NCI-H526 (cell line): ENCODE measurements at regions not wholly inside any gene's neighbourhood (a gene's known extent, or its start where the extent isn't known, plus 50 kb on each side); places are given as distances from the start of the nearest gene placed in this dataset.

Experiments
- DNase-seq, 2 experiments: peaks; one replicate each; lab custom pipeline; 2025; lab: John Stamatoyannopoulos, UW

DNA sequence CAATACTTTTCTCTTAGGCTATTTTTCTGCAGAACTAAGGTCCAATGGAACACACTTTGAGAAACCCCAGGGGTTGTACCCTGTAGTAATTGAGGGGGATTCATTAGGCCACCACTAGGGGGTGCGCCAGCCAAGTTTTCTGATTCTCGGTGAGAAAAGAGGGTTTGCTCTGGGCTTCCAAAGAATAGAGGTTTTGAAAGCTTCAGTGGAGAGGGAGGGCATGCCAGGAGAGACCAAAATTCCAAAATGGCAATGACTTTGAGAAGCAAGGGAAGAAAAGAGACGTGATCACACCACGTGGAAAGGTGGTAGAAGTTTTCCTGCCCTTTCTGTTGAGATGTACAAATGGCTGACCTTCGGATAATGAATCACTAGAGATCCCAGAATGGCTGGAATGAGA lies 323.3 kb downstream of the RPS6KC1 start:
- DNase-seq = peak; percentile 7 to 66

DNA sequence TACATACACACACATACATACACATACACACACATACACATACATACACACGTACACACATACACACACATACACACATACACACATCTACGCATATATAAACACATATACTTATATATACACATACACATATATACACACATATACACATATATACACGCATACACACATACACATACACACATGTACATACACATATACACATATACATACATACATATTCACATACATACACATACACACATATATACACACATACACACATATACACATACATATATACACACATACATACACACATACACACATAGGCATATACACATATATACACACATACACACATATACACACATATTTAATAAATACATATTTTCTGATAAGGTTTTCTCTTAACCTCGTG lies 324.0 kb downstream of the RPS6KC1 start:
- no peak for DNase-seq

DNA sequence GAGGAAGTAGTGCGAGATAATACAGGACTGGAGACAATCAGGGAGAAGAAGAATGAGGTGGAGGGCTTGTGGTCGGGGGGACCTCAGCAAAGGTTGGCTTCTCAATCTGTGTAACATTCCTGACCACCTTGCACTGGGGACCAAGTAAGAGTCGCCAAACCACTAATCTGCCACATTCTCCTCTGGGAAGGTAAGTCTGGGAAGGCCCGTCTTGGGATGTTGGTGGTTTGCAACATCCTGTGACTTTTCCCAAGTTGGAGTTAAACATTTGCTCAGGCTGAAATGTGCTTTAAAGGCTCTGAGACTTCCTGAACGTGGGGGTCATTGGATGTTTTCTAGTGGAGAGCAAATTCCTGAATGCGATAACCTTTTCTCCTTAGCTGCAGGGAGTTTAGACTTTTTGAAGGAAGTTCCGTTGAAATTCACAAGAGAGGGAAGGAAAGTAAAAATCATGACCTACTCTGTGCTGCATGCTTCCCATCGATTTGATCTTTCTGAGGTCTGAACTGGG lies 325.9 kb downstream of the RPS6KC1 start:
- no peak for DNase-seq

DNA sequence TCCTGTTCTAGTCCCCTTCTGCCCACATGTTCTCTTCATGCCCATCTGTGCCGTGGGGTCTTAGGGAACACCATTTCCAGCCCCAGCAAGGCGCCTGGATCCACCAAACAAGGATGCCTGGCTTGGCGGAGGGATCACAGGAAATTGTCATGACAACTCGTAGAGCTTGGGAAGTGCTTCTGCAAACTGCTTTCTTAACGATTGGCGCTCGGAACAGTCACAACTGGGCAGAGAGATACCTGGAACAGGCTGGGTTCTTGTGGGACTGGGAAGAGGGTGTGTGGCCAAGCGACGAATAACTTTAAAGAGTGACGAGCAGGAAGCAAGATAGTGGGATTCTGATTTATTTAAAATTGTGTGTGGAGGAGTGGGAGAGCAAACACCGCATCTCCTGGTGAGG lies 329.8 kb downstream of the RPS6KC1 start:
- no peak for DNase-seq

DNA sequence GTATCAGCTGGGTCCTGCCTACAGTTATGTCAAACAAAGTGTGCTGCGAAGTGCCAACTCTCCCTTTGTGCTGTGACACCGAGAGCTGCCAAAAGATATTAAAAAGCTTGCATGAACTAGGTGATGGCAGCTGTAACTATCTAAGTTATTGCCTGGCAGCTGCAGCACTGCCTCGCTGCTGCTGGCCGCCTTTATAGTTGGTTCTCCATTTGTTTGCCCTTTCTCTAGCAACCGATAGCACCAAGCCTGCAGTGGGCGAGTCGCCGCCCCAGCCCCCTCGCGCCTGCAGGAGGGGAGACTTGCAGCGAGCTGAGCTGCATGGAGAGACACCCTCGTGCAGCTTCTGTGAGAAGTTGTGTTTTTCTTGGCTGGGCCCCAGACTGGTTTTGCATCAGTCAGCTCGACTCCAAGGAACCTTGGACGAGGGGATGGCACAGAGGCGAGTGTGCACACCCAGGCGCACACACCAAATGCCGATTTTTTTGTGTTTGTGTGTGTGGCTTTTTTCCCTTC lies 330.6 kb downstream of the RPS6KC1 start:
- DNase-seq = no peak

DNA sequence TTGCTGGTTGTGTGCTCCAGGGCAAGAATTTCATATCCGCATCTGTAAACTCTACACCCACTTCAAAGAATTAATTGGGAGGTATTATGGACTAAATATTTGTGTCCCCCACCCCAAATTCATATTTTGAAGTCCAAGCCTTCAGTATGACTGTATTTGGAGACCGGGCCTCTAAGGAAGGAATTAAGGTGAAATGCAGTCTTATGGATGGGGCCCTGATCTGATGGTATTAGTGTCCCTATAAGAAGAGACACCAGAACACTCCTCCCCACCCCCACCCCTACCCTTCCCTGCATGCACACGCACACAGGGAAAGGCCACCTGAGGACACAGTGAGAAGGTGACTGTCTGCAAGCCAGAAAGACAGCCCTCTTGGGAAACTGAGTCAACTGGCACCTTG lies 332.4 kb downstream of the RPS6KC1 start:
- no peak for DNase-seq

DNA sequence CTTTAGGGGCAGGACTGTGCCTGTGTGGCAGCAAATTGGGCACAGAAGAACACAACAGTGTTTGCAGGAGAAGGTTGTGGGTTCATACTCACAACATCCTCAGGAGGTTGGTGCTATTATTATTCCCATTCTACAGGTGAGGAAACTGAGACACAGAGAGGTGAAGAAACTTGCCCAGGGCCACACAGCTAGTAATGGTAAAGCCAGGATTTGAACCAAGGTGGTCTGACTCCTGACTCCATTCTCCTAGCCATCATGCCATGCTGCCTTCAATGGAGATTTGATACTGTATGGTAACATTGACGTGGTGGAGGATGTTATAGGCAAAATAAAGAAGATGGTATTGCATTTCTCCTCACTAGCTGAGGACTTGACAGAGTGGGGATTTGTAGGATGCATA lies 334.2 kb downstream of the RPS6KC1 start:
- DNase-seq = no peak

DNA sequence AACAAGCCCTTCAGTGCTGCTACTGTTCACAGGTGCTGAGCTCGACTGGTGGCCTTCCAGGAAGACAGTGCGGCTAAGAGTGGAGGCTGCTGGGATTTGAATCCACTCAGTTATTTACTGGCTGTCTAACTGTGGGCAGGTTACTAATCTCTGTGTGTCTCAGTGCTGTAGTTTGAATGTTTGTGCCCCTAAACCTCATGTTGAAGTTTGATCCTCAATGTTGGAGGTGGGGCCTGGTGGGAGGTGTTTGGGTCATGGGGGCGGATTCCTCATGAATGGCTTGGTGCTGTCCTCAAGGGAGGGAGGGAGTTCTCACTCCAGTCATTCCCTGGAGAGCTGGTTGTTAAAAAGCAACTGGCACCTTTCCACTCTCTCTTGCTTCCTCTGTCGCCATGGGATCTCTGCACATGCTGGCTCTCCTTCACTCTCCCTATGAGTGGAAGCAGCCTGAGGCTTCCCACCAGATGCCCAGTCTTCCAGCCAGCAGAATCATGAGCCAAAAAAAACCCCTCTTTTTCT lies 334.8 kb downstream of the RPS6KC1 start:
- no peak for DNase-seq

DNA sequence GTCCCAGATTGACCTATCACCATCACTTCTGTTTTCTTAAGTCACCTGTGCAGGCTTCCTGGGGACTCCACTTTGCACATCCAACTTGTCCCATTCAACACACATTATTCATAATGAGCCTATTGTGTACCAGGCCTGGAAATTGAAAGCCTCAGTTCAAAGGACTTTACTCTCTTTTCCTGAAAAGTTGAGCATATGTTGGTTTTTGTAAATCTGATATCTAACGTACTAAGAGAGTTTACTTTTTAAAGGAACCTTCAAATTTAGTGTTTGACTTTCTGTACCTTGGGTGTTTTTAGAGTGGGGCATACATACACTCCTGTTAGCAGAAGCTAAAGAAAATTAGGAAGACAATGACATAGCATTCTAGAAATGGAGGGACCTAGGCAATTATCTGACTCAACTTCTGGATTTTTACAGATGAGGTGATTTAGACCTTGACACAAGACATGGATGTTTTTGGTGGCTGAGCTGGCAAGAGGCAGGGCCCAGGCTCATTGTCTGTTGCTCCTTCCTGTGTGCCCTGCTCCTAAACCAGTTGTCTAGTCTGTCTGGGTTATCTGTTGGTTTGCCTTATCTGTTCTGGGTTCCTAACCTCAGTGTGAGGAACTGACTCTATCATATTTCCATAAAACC lies 336.5 kb downstream of the RPS6KC1 start:
- DNase-seq = no peak

DNA sequence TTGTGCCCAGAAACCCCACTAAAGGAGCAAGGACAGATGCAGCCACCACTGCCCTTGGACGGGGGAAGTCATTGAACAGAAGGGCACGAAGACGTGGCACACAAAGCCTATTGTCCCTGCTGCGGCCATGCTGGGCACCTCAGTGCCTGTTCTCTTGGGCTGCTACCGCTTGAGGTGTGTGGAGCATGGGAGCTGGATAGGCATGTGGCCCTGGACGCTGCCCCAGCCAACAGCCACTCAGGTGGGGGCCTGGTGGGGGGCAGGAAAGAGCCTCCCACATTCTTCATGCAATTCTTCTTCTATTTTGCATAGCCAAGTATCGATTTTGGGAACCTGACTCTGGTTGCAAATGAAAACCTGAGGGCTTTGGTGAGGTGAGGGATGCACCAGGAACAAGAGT lies 337.2 kb downstream of the RPS6KC1 start:
- DNase-seq = no peak

DNA sequence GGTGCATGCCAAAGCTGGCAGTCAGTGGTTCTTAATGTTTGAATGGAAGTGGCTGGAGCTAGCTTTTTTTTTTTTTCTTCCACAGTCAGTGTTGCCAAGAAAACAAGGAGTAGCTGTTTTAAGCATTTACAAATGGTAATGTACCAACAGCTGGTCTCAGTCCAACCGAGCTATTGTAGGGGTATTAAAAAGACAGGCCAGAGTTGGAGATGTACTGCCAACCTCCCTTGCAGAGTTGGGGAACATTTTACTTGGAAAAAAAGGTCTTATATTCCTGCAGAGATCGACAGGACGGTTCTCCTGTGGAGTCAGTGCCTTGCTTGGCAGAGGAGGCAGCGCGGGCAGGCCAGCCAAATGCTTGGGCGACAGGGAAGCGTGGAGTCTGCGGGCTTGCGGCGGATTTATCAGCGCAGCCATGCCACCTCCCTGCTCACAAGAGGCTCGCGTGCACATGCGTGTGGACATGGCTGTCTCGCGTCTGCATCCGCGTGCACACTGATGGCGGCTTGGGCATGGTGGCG lies 338.1 kb downstream of the RPS6KC1 start:
- DNase-seq = no peak

DNA sequence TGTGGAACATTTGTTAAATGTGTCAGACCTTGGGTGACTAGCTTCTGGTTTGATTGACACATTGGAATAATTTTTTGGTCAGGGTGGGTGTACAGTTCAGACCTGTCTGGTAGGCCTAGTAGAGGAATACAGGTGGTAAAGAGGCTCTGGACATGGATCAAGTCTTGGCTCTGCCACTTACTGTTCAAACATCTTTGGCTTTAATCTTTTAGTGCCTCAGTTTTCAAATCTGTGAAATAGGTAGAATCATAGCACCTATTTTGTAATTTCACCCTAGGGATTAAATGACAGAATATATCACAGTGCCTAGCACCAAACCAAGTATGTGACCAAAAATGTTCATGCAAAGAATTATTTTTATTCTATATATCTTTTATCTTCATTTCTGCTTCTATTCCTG lies 340.4 kb downstream of the RPS6KC1 start:
- DNase-seq = no peak

DNA sequence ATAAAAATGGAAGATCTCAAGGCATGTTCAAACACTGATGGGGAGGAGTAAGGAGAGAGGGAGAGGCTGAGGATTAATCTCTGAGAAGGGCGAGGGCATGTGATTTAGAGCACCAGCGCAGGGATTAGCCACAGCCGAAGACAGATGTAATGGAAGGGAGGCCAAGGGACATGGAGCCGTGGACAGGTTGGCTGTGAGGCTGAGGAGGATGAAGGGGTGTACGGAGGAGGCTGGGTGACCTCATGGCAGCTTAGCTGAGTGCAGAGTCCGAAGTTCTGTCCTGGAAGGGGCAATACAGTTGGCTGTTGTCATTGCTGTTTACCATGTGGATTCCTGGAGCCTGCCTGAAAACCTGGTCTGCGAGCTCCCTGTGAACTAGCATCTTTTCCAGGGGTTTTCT lies 342.8 kb downstream of the RPS6KC1 start:
- DNase-seq = no peak

DNA sequence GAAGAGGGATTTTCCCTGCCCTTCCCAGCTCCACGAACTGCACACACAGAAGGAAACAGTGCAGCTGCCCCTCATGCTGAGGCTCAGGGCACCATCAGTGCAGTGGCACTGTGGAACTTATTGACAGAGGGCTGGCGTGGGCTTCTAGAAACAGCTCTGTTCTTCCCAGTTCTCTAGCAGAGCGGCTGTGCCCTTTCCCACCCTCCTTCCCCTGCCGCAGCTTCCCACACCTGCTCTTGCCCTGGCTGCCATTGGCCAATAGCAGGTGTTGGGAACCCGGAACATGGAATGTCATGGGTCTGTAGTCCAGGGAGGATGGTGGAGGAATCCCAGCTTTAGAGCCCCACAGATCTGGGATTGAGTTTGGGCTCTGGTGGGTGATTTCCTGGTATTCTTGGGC lies 343.8 kb downstream of the RPS6KC1 start:
- no peak for DNase-seq

DNA sequence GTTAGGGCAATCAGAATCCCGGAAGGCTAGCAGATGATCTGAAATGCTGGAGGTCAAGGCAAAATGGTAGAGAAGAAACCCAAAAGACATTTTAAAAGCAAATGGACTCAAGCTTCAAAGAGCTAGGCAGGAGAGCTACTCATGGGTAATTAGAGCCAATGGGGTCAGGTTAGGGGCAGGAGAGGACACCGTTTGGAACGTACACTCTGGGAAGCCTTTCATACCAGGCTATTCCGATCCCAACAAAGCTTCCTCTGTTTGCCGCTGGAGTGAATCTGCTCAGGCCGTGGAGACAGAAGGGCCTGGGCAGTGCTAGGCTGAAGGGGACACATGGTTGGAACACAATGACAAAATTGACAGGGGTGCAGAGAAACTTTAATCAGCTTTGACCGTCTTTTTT lies 346.6 kb downstream of the RPS6KC1 start:
- DNase-seq = no peak

DNA sequence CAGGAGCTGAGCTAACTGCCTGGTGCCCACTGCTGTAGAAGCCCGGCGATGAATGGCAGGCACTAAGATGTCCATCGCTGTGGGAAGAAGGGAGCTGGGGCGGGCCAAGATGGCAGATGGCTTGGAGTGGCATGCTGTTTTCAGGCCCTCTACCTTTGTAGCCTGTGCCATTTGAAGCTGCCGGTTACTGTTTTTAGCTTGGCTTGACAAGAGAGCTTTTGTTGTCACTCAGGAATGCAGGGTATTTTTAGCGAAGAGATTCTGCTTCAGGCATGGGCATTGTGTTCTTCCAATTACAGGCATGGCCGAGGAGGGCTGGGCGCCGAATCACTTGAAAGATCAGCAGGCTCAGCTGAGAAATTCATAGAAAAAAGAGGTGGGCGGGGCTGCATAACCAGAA lies 348.7 kb downstream of the RPS6KC1 start:
- DNase-seq = no peak

DNA sequence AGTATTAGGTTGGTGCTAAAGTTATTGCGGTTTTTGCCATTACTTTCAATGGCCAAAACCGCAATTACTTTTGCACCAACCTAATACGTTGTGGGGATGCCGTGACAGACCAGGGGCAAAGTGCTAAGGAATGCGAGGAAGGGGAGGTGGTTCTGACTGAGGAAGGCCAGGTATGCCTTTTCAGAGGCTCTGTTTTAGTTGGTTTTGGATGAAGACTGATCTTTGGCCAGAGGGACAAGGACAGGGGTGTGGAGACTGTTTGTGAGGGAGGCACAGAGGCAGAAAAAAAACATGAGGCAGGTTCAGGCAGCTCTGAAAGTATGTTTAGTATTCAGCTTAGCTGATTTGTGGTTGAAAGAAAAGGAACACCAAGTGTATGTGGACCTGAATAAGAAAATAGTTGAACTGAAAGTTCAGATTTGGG lies 358.2 kb downstream of the RPS6KC1 start:
- DNase-seq = no peak

DNA sequence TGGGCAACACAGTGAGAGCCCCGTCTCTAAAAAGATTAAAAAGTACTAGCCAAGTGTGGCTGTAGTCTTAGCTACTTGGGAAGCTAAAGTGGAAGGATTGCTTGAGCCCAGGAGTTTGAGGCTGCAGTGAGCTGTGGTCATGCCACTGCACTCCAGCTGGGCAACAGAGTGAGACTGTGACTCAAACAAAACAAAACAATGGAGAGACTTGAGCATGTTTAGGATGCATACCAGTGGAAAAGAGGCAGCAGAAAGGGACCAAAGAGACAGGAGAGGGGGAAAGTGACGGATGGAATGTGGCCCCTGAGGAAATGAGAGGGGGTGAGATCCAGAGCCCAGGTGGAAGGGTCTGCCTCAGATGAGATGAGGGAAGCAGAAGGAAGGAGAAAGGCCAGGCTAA lies 358.9 kb downstream of the RPS6KC1 start:
- DNase-seq = no peak

DNA sequence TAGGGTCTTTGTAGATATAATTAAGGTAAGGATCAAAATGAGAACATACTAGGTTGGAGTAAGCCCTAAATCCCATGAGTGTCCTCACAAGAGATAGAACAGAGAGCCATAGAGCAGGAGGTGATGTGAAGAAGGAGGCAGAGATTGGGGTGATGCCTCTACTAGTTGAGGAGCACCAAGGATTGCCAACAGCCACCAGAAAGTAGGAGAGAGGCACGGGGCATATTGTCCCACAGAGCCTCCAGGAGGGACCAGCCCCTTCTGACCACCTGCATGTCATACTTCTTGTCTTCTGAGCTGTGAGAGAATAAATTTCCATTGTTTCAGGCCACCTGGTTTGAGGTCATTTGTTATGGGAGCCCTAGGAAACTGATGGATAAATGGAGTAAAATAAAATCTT lies 363.3 kb downstream of the RPS6KC1 start:
- DNase-seq = no peak

DNA sequence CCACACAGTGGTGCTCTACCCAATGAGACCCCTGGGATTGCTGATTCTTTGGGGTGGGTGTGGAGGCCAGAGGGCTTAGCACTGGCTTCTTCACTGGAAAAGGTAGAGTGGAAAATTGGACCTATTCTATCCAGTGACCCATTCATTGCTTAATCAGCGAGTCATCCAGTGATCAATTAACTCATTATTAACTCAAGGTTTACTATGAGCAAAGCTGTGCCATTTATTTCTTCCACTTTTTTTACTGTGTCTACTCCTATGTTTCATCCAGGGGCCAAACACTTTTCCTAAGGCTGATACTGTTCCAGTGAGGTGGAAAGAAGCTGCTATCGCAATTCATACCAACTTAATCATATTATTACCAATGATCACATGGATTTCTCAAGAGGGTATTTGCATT lies 363.9 kb downstream of the RPS6KC1 start:
- DNase-seq = no peak

DNA sequence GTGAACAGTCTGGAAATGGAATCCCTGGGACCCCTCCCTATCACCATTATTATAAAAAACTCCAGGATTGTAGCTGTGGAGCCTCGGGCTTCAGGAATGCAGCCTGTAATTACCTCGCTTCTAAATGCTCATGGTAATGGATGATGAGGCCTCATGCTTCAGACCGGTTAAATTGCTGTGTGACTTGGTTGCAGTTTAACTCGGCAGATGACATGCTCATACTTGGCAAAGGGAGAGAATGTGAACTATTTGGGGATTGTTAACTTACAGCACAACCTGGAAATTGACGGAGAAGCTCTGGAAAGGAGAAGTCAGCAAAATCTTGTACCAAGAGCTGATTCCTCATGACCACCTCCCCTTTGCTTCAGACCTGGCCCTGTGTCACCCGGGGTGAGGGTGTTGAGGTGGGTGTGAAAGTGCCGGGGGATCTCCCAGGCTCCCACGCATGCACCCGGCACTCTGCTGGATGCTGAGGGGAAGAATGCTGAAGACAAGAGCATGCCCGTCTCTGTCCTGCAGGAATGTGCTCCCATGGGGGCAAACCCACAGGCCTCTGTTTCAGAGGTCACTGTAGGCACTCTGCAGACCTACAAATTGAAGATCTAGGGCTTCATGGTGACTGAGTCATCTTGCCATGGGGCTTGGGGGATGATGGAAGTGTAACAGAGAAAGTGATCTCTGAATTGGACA lies 364.8 kb downstream of the RPS6KC1 start:
- no peak for DNase-seq

DNA sequence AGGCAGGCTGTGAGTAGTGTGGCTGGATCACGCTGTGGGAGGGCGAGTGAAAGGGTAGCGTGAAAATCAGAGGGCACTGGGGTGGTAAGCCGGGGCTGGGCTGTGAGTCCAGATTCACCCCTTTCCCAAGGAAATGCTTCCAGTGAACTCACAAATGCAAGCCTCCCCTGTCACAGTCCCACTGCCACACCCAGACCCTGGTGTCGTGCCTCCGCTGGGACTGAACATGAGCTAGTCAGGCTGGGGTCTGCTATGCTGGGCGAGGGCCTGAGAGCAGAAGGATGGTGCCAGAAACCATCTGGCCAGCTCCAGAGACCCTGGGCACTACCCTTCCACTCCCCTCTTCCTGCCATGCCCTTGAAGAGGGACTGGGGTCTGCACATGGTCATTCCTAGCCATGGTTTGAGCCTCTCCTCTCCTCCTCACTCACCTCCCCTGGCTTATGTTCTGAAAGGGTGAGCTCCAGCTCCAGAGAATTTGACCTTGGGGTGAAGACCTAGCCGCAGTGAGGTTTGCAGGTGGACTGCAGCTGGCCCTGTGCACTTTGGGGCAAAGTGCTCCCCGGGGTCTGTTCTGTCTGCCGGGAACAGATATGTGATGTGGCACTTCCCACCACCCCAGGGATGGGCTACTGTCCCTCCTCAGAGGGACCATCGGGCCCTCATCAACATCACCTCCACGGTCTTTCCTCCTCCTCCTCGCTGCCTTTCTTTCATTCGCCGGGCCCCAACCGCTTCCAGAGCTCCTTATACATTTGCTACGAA lies 365.6 kb downstream of the RPS6KC1 start:
- DNase-seq = no peak
